ENCODE measurements at regions not wholly inside any gene's neighbourhood (a gene's known extent, or its start where the extent isn't known, plus 50 kb on each side); places are given as distances from the start of the nearest gene placed in this dataset.

DNA sequence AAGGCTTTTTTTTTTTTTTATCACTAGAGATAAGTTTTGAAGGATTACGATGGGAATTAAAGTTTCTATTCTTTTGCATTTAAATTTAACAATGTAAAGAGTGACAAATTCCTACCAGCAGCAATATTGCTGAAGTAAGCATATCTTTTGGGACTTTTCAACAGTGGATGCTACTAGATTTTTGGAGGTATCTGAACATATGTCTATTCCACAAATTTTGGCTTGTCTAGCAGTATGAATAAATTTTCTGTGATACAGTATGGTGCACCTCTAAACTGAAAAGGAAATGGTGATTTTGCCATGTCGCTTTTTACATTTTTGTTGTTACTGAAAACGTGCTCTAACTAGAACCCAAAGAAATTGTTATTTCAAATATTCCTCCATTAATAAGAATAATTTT lies 368.3 kb upstream of the MANEA start:
- no peak overlapping the region for H3K4me3 ChIP-seq (ENCODE audit: low read depth, low read length)
- DNase-seq (ENCODE audit: low read depth, low spot score): no peak
- POLR2A ChIA-PET: no interaction called here
- CTCF ChIA-PET: no interaction called here
- TF ChIP-seq, protein P1, sequence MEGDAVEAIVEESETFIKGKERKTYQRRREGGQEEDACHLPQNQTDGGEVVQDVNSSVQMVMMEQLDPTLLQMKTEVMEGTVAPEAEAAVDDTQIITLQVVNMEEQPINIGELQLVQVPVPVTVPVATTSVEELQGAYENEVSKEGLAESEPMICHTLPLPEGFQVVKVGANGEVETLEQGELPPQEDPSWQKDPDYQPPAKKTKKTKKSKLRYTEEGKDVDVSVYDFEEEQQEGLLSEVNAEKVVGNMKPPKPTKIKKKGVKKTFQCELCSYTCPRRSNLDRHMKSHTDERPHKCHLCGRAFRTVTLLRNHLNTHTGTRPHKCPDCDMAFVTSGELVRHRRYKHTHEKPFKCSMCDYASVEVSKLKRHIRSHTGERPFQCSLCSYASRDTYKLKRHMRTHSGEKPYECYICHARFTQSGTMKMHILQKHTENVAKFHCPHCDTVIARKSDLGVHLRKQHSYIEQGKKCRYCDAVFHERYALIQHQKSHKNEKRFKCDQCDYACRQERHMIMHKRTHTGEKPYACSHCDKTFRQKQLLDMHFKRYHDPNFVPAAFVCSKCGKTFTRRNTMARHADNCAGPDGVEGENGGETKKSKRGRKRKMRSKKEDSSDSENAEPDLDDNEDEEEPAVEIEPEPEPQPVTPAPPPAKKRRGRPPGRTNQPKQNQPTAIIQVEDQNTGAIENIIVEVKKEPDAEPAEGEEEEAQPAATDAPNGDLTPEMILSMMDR (IDR thresholded peaks at IDR 0.05; ENCODE audit: insufficient read depth, low read length, missing control alignments): no peak

DNA sequence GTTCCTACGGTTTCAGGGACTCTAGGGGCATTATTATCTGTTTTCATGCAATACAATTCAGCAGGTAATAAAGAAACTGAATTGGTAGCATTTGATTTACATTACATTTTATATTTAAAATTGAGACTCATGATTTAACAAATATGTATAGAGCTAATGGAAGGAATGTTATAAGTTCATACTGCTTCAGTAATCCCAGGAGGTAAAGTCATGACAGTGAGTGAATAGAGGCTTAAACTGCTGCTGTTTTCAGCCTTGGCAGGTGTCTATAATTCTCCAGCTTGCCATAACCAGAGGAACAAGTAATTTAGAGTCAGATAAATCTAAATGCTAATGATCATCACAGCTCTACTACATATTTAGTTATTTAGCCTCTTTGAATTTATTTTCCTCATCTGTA lies 360.8 kb upstream of the MANEA start:
- no peak for DNase-seq (ENCODE audit: low read depth, low spot score)
- POLR2A ChIA-PET: no interaction called here
- no peak overlapping the region for H3K4me3 ChIP-seq (ENCODE audit: low read depth, low read length)
- TF ChIP-seq, protein P1 (IDR thresholded peaks at IDR 0.05; ENCODE audit: insufficient read depth, low read length, missing control alignments): no peak
- CTCF ChIA-PET: no interaction called here

DNA sequence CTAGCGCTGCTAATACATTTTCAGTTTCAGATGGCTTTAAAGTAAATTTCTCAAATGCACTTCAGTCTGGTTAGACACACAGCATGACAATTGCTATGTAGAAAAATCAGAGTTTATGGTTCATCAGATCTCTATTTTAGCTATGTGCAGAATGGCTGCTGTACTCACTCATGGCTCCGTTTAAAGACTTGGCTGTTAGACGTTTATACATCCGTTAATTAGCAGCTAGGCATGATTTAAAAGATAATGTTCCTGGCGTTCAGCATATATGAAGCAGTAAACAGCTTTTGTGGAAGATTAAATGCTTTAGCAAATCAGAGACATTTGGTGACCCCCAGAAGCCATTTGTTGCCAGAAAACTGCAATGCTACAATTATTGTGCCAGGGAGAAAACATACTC lies 350.0 kb upstream of the MANEA start:
- no peak overlapping the region for H3K4me3 ChIP-seq (ENCODE audit: low read depth, low read length)
- DNase-seq (ENCODE audit: low read depth, low spot score): no peak
- TF ChIP-seq, protein P1 (IDR thresholded peaks at IDR 0.05; ENCODE audit: insufficient read depth, low read length, missing control alignments): no peak
- POLR2A ChIA-PET: no interaction called here
- CTCF ChIA-PET: no interaction called here

DNA sequence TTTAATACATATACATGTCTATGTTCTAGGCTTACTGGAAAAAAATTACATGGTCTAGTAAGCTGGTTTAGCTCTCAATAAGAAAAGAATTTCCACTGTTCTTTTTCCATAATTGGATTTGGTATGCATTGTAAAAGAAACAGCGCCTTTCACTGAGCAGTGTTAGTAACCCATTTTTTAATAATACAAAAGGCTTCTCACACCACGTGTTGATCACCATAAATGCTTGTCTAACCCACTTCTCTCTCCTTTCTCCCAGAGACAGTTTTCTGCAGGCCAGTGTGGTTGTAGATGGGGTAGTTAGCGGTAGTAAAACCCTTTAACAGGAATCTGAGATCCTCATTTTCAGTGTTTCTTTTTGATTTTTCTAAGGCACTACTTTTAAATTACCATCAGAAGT lies 348.7 kb upstream of the MANEA start:
- CTCF ChIA-PET: no interaction called here
- no peak for DNase-seq (ENCODE audit: low read depth, low spot score)
- no peak overlapping the region for H3K4me3 ChIP-seq (ENCODE audit: low read depth, low read length)
- POLR2A ChIA-PET: no interaction called here
- TF ChIP-seq, protein P1 (IDR thresholded peaks at IDR 0.05; ENCODE audit: insufficient read depth, low read length, missing control alignments): no peak

DNA sequence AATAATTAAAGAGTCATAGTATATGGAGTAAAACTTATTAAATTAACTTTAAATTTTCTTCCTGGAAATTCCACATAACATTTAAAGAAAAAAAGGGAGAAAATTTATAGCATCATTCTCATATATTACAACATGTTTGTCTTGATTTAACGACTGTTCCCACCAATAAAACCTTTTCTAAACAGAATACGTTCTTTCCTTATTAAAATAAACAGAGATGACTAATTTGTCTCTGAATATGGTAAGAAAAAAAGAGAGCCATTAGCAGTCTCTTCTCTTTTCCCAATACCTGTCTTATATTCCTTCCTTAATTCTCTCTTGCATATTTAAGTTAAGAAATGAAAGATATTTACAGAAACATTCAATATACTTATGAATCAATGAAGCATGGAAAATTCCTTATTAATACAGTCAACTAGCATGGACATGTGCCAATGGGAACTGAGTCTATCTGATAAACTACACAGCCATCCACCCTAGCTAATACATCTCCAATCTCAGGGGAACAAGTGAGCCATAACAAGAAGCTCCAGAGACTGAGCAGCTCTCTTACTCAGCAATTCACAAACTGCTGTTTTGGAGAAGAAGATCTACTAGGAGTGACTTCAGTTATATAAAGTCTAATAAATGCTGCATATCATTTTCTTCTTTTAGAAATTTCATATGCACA lies 347.1 kb upstream of the MANEA start:
- TF ChIP-seq, protein P1 (IDR thresholded peaks at IDR 0.05; ENCODE audit: insufficient read depth, low read length, missing control alignments): no peak
- no peak for DNase-seq (ENCODE audit: low read depth, low spot score)
- CTCF ChIA-PET: no interaction called here
- POLR2A ChIA-PET: no interaction called here
- H3K4me3 ChIP-seq (ENCODE audit: low read depth, low read length): no peak overlapping the region

DNA sequence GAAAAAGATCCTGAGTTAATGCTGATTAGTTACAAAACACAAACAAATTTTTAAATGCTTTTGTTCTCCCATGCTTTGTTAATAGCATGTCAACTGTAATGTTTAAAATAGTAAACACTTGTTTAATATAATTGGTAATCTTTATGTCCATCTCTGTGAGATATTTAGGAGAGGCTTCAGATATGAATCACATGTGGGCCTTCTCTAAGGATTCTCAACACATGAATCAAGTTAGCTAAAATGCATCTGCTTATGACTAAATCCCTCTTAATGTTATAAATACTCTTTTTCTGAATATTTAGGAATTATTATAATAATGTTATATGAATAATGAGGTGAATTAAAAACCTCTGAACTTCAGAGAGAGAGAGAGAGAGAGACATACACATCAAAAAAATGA lies 345.9 kb upstream of the MANEA start:
- CTCF ChIA-PET: no interaction called here
- no peak overlapping the region for H3K4me3 ChIP-seq (ENCODE audit: low read depth, low read length)
- TF ChIP-seq, protein P1 (IDR thresholded peaks at IDR 0.05; ENCODE audit: insufficient read depth, low read length, missing control alignments): no peak
- POLR2A ChIA-PET: no interaction called here
- no peak for DNase-seq (ENCODE audit: low read depth, low spot score)
